Left ventricle myocardium inferior (tissue), 1 donor: ENCODE measurements at regions not wholly inside any gene's neighbourhood (a gene's known extent, or its start where the extent isn't known, plus 50 kb on each side); places are given as distances from the start of the nearest gene placed in this dataset.
"Not testable (repeated sequence)": the region's sequence is repeated elsewhere in the genome, so short reads cannot be mapped to it uniquely, and the experiment has no call there.

Experiments used
- DNase-seq: peaks from one replicate; pipeline ENCODE4 v3.0.0-alpha.2; 2020
- H3K27ac ChIP-seq: fragments of 200-600 bp; replicated peaks from 2 replicates; pipeline ENCODE4 v1.8.0; 2021
- H3K27me3 ChIP-seq: fragments of 200-600 bp; 2 replicates; pipeline ENCODE4 v1.8.0; 2021; ENCODE audit warnings: low read depth
- H3K36me3 ChIP-seq: fragments of 200-600 bp; 2 replicates; pipeline ENCODE4 v1.8.0; 2021
- H3K4me1 ChIP-seq: fragments of 200-600 bp; 2 replicates; pipeline ENCODE4 v1.8.0; 2021
- H3K4me3 ChIP-seq: fragments of 200-600 bp; 2 replicates; pipeline ENCODE4 v1.8.0; 2021; ENCODE audit warnings: mild to moderate bottlenecking, moderate library complexity
- H3K9me3 ChIP-seq: fragments of 200-600 bp; replicated peaks from 2 replicates; pipeline ENCODE4 v1.8.0; 2021
- intact Hi-C: fragments of 100-400 bp; cut with micrococcal nuclease; formaldehyde crosslinking; loops from one replicate; pipeline ENCODE4 v1.11.0; 2022
- TF ChIP-seq, protein P1 (sequence below): fragments of 200-600 bp; IDR thresholded peaks from 2 replicates; pipeline ENCODE4 v1.8.0; 2021; ENCODE audit warnings: antibody characterized with exemption, mild to moderate bottlenecking, borderline replicate concordance
- donor health status: DM: no; HTN: yes; CAD: no; lungs with severe emphysema.

- intact Hi-C loops, result no loop called here
- no peak for DNase-seq
- no peaks in the 10 kb centered on the region for H3K36me3 ChIP-seq
- TF ChIP-seq, protein P1, sequence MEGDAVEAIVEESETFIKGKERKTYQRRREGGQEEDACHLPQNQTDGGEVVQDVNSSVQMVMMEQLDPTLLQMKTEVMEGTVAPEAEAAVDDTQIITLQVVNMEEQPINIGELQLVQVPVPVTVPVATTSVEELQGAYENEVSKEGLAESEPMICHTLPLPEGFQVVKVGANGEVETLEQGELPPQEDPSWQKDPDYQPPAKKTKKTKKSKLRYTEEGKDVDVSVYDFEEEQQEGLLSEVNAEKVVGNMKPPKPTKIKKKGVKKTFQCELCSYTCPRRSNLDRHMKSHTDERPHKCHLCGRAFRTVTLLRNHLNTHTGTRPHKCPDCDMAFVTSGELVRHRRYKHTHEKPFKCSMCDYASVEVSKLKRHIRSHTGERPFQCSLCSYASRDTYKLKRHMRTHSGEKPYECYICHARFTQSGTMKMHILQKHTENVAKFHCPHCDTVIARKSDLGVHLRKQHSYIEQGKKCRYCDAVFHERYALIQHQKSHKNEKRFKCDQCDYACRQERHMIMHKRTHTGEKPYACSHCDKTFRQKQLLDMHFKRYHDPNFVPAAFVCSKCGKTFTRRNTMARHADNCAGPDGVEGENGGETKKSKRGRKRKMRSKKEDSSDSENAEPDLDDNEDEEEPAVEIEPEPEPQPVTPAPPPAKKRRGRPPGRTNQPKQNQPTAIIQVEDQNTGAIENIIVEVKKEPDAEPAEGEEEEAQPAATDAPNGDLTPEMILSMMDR, result no peak
- H3K27me3 ChIP-seq, result no peaks in the 10 kb centered on the region
- H3K9me3 ChIP-seq, result peaks cover 12% of the 10 kb centered on the region
- no peak overlapping the region for H3K27ac ChIP-seq
- H3K4me1 ChIP-seq, result no peaks in the 10 kb centered on the region
- no peak overlapping the region for H3K4me3 ChIP-seq
Observed at GRCh38 chr3:176032043-176032442, 1165.2 kb downstream of the TBL1XR1 start.

- H3K9me3 ChIP-seq, H3K27ac ChIP-seq, intact Hi-C loops, DNase-seq, H3K27me3 ChIP-seq, H3K4me1 ChIP-seq, H3K4me3 ChIP-seq, H3K36me3 ChIP-seq: not testable (repeated sequence)
Observed at GRCh38 chr3:176016203-176016602, 1157.1 kb downstream of the NAALADL2 start.

DNA sequence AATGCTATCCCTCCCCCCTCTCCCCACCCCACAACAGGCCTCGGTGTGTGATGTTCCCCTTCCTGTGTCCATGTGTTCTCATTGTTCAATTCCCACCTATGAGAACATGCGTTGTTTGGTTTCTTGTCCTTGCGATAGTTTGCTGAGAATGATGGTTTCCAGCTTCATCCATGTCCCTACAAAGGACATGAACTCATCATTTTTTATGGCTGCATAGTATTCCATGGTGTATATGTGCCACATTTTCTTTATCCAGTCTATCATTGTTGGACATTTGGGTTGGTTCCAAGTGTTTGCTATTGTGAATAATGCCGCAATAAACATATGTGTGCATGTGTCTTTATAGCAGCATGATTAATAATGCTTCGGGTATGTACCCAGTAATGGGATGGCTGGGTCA, 1156.1 kb downstream of the NAALADL2 start:
- intact Hi-C loops, H3K27me3 ChIP-seq, DNase-seq, H3K4me3 ChIP-seq, H3K4me1 ChIP-seq, H3K36me3 ChIP-seq, H3K27ac ChIP-seq, H3K9me3 ChIP-seq: not testable (repeated sequence)

- no peaks in the 10 kb centered on the region for H3K4me1 ChIP-seq
- no peak overlapping the region for H3K27ac ChIP-seq
- H3K36me3 ChIP-seq, result no peaks in the 10 kb centered on the region
- no peaks in the 10 kb centered on the region for H3K27me3 ChIP-seq
- no peak overlapping the region for H3K4me3 ChIP-seq
- intact Hi-C loops, result no loop called here
- H3K9me3 ChIP-seq, result no peaks in the 10 kb centered on the region
- no peak for DNase-seq
- TF ChIP-seq, protein P1, result no peak
Observed at GRCh38 chr3:176009256-176009655, 1150.1 kb downstream of the NAALADL2 start.

- intact Hi-C loops, result no loop called here
- TF ChIP-seq, protein P1, result no peak
- H3K36me3 ChIP-seq, result no peaks in the 10 kb centered on the region
- H3K27ac ChIP-seq, result no peak overlapping the region
- no peaks in the 10 kb centered on the region for H3K4me1 ChIP-seq
- H3K9me3 ChIP-seq, result no peaks in the 10 kb centered on the region
- H3K4me3 ChIP-seq, result no peak overlapping the region
- H3K27me3 ChIP-seq, result no peaks in the 10 kb centered on the region
- DNase-seq, result no peak
Observed at GRCh38 chr3:176005564-176005963, 1146.4 kb downstream of the NAALADL2 start.

- Histone ChIP-seq H3K27me3 (no peaks in the 10 kb centered on the region), H3K9me3 (peaks cover 20% of the 10 kb centered on the region), H3K4me1 (no peaks in the 10 kb centered on the region), H3K36me3 (no peaks in the 10 kb centered on the region), H3K4me3 (no peak overlapping the region), H3K27ac (no peak overlapping the region)
- intact Hi-C loops, result no loop called here
- no peak for DNase-seq
- TF ChIP-seq, protein P1, result no peak
Observed at GRCh38 chr3:175989161-175989560, 1130.0 kb downstream of the NAALADL2 start.

DNA sequence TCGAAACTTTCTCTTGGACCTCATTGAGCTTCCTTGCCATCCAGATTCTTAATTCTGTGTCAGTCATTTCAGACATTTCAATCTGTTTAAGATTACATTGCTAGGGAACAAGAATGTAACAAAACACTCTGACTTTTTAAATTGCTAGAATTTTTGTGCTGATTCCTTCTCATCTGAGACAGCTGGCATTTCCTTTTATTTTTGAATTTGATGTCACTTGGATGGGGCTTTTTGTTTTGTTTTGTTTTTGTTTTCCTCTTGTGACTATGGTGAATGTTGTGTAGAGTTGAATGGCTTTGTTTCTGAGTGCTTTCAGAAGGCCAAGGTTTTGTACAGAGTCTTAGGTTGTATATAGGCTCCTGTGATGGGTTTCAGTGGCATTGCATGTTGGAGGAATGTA, 1129.3 kb downstream of the NAALADL2 start:
- Histone ChIP-seq H3K36me3 (no peaks in the 10 kb centered on the region), H3K9me3 (peaks cover 20% of the 10 kb centered on the region), H3K27me3 (no peaks in the 10 kb centered on the region), H3K4me1 (no peaks in the 10 kb centered on the region), H3K27ac (no peak overlapping the region), H3K4me3 (no peak overlapping the region)
- TF ChIP-seq, protein P1, result no peak
- intact Hi-C loops, result no loop called here
- no peak for DNase-seq
